ENCODE measurements at regions not wholly inside any gene's neighbourhood (a gene's known extent, or its start where the extent isn't known, plus 50 kb on each side); places are given as distances from the start of the nearest gene placed in this dataset.

GRCh38 chr9:8252445-8252844 is 452.9 kb upstream of the DMAC1 start:
- no peak for DNase-seq (ENCODE audit: extremely low read depth, low read depth)
- TF ChIP-seq CTCF (IDR thresholded peaks at IDR 0.05; ENCODE audit: low read depth, low read length, missing control alignments), result no peak
- no peak overlapping the region for H3K4me3 ChIP-seq (replicated peaks; ENCODE audit: low read depth, low read length)

DNA sequence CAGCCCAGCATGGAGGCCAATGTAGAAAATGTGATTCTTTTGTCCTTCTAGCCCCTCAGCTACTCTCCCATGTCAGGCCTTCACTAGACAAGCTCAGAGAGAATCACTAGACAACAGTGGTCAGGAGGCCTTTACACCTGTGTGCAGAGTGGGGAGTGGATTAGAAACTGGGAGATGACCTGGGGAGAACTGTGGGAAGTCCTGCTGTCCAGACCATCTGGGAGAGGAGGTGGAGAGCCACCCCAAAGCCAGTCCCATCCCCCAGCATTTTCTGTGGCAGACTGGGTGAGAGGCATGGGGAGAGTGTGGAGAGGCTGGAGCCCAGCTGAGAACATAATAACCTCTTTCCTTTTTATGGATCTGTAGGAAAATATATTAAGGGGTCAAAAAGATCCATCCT is 452.0 kb upstream of the DMAC1 start:
- no peak for TF ChIP-seq CTCF (IDR thresholded peaks at IDR 0.05; ENCODE audit: low read depth, low read length, missing control alignments)
- DNase-seq (ENCODE audit: extremely low read depth, low read depth), result no peak
- H3K4me3 ChIP-seq (replicated peaks; ENCODE audit: low read depth, low read length), result no peak overlapping the region

DNA sequence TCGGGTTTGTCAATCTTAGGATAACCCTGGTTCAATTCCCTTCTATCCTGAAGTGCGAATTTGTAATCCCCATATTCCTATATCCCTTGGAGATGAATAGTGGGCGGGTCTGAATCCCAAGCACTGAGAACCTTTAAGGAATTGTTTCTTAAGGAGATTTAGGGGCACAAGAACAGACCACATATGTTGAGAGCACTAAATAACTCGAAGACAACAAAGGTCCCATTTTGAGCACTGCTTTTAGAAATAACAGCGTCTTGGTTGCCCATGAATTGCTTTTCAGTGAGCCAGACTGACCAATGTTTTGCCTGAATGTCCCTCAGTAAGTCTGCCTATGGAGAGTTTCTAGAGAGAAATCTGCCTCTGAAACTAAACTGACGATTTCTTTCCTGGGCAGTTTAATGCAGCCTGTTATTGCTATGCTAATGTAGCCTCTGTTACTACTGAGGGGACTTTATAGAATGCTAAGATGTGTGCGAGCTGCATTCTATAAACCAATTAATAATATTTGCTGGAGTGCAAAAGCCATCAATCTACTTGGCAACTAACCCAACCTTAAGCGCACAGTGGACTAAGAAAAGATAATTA is 445.0 kb upstream of the DMAC1 start:
- no peak for DNase-seq (ENCODE audit: extremely low read depth, low read depth)
- TF ChIP-seq CTCF (IDR thresholded peaks at IDR 0.05; ENCODE audit: low read depth, low read length, missing control alignments), result no peak
- H3K4me3 ChIP-seq (replicated peaks; ENCODE audit: low read depth, low read length), result no peak overlapping the region

DNA sequence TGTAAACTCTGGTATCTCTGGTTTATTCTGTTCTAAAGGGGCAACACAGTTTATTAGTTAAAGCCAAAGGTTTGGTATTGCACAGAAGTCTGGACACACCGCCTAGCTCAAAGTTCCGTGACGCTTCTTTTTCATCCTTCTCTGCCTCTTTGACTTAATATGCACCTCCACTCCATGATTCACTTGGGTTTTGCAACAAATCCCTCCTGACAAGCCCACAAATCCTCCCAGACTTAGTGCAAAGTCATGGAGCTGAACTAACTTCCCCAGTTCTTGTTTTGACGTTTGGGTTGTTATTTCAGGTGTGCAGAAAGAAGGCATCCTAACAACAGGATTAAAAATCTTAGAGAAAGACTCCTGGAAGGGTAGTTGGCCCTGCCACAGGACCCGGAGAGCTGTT is 441.6 kb upstream of the DMAC1 start:
- no peak for TF ChIP-seq CTCF (IDR thresholded peaks at IDR 0.05; ENCODE audit: low read depth, low read length, missing control alignments)
- no peak for DNase-seq (ENCODE audit: extremely low read depth, low read depth)
- no peak overlapping the region for H3K4me3 ChIP-seq (replicated peaks; ENCODE audit: low read depth, low read length)

GRCh38 chr9:8237096-8237495 is 437.5 kb upstream of the DMAC1 start:
- no peak for TF ChIP-seq CTCF (IDR thresholded peaks at IDR 0.05; ENCODE audit: low read depth, low read length, missing control alignments)
- DNase-seq (ENCODE audit: extremely low read depth, low read depth), result no peak
- no peak overlapping the region for H3K4me3 ChIP-seq (replicated peaks; ENCODE audit: low read depth, low read length)

DNA sequence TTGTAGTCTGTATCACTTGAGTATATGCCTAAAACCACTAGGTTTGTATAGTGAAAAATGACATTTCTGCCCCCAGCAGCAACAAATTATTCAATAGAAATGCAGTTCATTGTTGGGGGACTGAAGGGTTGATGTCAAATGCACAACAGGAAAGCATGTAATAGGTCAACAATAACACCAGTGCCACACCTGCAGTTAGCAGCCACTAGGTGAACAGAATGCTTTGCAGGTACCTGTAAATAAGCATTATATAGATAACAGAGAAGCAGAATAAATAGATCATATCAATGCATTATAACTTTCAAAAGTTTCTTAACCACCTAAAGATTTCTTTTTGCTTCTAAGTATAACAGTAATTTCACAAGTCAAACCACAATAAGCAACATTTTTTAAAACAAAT is 435.9 kb upstream of the DMAC1 start:
- no peak for TF ChIP-seq CTCF (IDR thresholded peaks at IDR 0.05; ENCODE audit: low read depth, low read length, missing control alignments)
- DNase-seq (ENCODE audit: extremely low read depth, low read depth), result no peak
- H3K4me3 ChIP-seq (replicated peaks; ENCODE audit: low read depth, low read length), result no peak overlapping the region

DNA sequence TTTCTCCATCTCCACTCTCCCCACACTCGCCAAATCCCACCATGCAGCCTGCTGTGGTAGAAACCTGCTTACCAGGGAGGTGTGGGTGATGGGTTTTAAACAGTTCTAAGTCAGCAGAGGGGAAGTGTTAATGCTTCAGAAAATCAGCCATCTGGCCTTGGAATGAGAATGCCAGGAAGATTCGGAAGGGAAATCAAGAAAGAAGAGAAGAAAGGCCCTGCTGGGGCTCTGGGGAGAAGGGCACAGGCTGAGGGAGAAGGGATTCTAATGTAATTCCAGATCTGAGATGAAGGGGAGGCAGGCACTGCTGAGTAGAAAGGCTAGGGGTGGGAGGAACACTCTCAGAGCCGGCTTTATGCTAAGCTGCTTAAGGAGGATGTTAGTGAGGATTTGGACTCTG is 434.7 kb upstream of the DMAC1 start:
- no peak overlapping the region for H3K4me3 ChIP-seq (replicated peaks; ENCODE audit: low read depth, low read length)
- TF ChIP-seq CTCF (IDR thresholded peaks at IDR 0.05; ENCODE audit: low read depth, low read length, missing control alignments), result no peak
- no peak for DNase-seq (ENCODE audit: extremely low read depth, low read depth)

Data from HFF-Myc (cell line).